ENCODE measurements at regions not wholly inside any gene's neighbourhood (a gene's known extent, or its start where the extent isn't known, plus 50 kb on each side); places are given as distances from the start of the nearest gene placed in this dataset.

DNA sequence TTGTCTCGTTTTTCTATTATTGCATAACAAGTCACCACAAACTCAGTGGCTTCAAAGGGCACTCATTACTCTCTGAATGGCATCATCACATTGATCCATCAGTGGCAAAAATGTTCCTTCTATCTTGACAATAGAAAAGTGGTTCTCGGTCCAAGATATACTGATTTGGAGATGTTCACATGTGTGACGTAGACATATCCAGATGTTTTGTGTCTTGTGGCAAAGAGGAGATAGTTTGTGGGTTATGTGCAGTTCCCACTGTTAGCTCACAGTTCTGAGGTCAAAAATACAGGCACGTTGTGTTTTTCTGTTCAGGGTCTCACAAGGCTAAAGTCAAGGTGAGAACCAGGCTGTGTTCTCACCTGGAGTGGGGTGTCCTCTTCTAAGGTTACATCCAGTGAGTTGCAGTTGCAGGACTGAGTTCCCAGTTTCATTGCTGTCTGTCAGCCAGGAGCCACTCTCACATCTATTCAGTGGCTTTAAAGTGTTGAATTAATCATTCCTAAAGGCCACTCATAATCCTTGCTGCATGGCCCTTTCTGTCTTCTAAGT, 55.3 kb downstream of the GAS1 start:
- TF ChIP-seq ATF7 (IDR thresholded peaks at IDR 0.05) (no peak), ATF7 (CRISPR knock-in tag; IDR thresholded peaks at IDR 0.05) (no peak), CHD2 (IDR thresholded peaks at IDR 0.05; ENCODE audit: low read depth, low read length) (no peak), HOXD1 (CRISPR knock-in tag; IDR thresholded peaks at IDR 0.05) (no peak), ZNF350 (CRISPR knock-in tag; IDR thresholded peaks at IDR 0.05; ENCODE audit: borderline replicate concordance, low read depth) (no peak)
- TF ChIP-seq, protein P1, sequence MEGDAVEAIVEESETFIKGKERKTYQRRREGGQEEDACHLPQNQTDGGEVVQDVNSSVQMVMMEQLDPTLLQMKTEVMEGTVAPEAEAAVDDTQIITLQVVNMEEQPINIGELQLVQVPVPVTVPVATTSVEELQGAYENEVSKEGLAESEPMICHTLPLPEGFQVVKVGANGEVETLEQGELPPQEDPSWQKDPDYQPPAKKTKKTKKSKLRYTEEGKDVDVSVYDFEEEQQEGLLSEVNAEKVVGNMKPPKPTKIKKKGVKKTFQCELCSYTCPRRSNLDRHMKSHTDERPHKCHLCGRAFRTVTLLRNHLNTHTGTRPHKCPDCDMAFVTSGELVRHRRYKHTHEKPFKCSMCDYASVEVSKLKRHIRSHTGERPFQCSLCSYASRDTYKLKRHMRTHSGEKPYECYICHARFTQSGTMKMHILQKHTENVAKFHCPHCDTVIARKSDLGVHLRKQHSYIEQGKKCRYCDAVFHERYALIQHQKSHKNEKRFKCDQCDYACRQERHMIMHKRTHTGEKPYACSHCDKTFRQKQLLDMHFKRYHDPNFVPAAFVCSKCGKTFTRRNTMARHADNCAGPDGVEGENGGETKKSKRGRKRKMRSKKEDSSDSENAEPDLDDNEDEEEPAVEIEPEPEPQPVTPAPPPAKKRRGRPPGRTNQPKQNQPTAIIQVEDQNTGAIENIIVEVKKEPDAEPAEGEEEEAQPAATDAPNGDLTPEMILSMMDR (CRISPR knock-in tag; IDR thresholded peaks at IDR 0.05), result no peak
- TF ChIP-seq, protein P2, sequence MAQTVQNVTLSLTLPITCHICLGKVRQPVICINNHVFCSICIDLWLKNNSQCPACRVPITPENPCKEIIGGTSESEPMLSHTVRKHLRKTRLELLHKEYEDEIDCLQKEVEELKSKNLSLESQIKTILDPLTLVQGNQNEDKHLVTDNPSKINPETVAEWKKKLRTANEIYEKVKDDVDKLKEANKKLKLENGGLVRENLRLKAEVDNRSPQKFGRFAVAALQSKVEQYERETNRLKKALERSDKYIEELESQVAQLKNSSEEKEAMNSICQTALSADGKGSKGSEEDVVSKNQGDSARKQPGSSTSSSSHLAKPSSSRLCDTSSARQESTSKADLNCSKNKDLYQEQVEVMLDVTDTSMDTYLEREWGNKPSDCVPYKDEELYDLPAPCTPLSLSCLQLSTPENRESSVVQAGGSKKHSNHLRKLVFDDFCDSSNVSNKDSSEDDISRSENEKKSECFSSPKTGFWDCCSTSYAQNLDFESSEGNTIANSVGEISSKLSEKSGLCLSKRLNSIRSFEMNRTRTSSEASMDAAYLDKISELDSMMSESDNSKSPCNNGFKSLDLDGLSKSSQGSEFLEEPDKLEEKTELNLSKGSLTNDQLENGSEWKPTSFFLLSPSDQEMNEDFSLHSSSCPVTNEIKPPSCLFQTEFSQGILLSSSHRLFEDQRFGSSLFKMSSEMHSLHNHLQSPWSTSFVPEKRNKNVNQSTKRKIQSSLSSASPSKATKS (CRISPR knock-in tag; IDR thresholded peaks at IDR 0.05), result no peak
- TF ChIP-seq, protein P3, sequence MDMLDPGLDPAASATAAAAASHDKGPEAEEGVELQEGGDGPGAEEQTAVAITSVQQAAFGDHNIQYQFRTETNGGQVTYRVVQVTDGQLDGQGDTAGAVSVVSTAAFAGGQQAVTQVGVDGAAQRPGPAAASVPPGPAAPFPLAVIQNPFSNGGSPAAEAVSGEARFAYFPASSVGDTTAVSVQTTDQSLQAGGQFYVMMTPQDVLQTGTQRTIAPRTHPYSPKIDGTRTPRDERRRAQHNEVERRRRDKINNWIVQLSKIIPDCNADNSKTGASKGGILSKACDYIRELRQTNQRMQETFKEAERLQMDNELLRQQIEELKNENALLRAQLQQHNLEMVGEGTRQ (IDR thresholded peaks at IDR 0.05; ENCODE audit: low read depth, low read length), result no peak
- TF ChIP-seq, protein P3 (CRISPR knock-in tag; IDR thresholded peaks at IDR 0.05; ENCODE audit: borderline replicate concordance), result no peak
- TF ChIP-seq, protein P4, sequence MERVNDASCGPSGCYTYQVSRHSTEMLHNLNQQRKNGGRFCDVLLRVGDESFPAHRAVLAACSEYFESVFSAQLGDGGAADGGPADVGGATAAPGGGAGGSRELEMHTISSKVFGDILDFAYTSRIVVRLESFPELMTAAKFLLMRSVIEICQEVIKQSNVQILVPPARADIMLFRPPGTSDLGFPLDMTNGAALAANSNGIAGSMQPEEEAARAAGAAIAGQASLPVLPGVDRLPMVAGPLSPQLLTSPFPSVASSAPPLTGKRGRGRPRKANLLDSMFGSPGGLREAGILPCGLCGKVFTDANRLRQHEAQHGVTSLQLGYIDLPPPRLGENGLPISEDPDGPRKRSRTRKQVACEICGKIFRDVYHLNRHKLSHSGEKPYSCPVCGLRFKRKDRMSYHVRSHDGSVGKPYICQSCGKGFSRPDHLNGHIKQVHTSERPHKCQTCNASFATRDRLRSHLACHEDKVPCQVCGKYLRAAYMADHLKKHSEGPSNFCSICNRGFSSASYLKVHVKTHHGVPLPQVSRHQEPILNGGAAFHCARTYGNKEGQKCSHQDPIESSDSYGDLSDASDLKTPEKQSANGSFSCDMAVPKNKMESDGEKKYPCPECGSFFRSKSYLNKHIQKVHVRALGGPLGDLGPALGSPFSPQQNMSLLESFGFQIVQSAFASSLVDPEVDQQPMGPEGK (CRISPR knock-in tag; IDR thresholded peaks at IDR 0.05), result no peak
- TF ChIP-seq, protein P5, sequence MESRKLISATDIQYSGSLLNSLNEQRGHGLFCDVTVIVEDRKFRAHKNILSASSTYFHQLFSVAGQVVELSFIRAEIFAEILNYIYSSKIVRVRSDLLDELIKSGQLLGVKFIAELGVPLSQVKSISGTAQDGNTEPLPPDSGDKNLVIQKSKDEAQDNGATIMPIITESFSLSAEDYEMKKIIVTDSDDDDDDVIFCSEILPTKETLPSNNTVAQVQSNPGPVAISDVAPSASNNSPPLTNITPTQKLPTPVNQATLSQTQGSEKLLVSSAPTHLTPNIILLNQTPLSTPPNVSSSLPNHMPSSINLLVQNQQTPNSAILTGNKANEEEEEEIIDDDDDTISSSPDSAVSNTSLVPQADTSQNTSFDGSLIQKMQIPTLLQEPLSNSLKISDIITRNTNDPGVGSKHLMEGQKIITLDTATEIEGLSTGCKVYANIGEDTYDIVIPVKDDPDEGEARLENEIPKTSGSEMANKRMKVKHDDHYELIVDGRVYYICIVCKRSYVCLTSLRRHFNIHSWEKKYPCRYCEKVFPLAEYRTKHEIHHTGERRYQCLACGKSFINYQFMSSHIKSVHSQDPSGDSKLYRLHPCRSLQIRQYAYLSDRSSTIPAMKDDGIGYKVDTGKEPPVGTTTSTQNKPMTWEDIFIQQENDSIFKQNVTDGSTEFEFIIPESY (CRISPR knock-in tag; IDR thresholded peaks at IDR 0.05), result no peak

Data from HepG2 (cell line).